ENCODE measurements at regions not wholly inside any gene's neighbourhood (a gene's known extent, or its start where the extent isn't known, plus 50 kb on each side); places are given as distances from the start of the nearest gene placed in this dataset.

- H3K27me3 ChIP-seq (ENCODE audit: insufficient read depth, low read length, poor library complexity, severe bottlenecking): no peaks in the 10 kb centered on the region
- H3K36me3 Mint-ChIP-seq: no peaks in the 10 kb centered on the region
- no peak overlapping the region for H3K27ac Mint-ChIP-seq
- no peaks in the 10 kb centered on the region for H3K36me3 ChIP-seq (ENCODE audit: insufficient read depth, low read length)
- H3K9me3 ChIP-seq (ENCODE audit: low read length): no peaks in the 10 kb centered on the region
- H3K9me3 Mint-ChIP-seq: no peaks in the 10 kb centered on the region
- H3K27ac ChIP-seq (ENCODE audit: low read depth, low read length): no peak overlapping the region
- no peaks in the 10 kb centered on the region for H3K4me1 ChIP-seq (ENCODE audit: insufficient read depth, low read length)
- no peaks in the 10 kb centered on the region for H3K4me1 Mint-ChIP-seq
- ChIA-PET CTCF (no interaction called here), POLR2A (no interaction called here)
- H3K4me3 Mint-ChIP-seq: no peak overlapping the region
- H3K27me3 Mint-ChIP-seq: peaks cover 8 to 42% of the 10 kb centered on the region in 2 donors
- no peak overlapping the region for H3K4me3 ChIP-seq (ENCODE audit: low read length)
- no peak for DNase-seq
Observed at GRCh38 chr3:43963208-43963607, 272.5 kb downstream of the ABHD5 start.

DNA sequence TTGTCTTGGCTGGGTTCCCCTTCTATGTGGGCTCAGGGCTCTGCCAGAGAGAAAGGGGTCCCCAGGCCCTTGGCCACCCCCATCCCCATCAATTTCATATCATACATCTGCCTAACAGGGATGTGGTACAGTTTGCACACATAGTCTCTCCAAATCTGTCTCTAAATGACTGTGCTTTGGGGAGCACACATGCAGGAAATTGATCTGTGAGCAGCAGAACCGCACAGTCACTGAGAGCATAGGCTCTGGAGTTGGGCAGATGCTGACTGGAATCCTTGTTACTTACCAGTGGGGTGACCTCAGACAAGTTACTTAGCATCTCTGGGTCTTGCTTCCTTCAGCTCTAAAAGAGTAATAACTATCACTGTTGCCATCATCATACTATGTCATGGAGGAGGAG lies 273.9 kb downstream of the ABHD5 start:
- H3K27me3 Mint-ChIP-seq: peaks cover 11 to 43% of the 10 kb centered on the region in 2 donors
- no peak overlapping the region for H3K4me3 Mint-ChIP-seq
- H3K9me3 ChIP-seq (ENCODE audit: low read length): no peaks in the 10 kb centered on the region
- H3K27me3 ChIP-seq (ENCODE audit: insufficient read depth, low read length, poor library complexity, severe bottlenecking): no peaks in the 10 kb centered on the region
- no peak for DNase-seq
- no peaks in the 10 kb centered on the region for H3K36me3 ChIP-seq (ENCODE audit: insufficient read depth, low read length)
- ChIA-PET POLR2A (no interaction called here), CTCF (no interaction called here)
- H3K9me3 Mint-ChIP-seq: no peaks in the 10 kb centered on the region
- H3K27ac Mint-ChIP-seq: no peak overlapping the region
- H3K4me1 ChIP-seq (ENCODE audit: insufficient read depth, low read length): no peaks in the 10 kb centered on the region
- no peaks in the 10 kb centered on the region for H3K36me3 Mint-ChIP-seq
- H3K27ac ChIP-seq (ENCODE audit: low read depth, low read length): no peak overlapping the region
- H3K4me1 Mint-ChIP-seq: no peaks in the 10 kb centered on the region
- H3K4me3 ChIP-seq (ENCODE audit: low read length): no peak overlapping the region

DNA sequence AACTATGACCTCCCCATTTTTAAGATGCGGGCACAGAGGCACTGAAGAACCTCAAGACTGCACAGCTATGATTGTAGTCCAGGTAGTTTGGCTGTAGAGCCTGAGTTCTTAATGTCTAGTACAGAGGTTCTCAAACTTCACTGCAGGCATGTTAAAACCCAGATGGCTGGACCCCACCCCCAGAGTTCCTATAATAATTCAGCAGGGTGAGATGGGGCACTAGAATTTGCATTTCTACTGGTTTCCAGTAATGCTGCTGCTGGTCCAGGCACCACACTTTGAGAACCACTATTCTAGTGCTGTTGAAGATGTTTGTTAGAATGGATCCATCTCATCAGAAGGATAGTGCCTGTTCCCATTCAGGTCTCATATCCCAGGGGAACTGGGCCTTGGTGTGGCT lies 274.9 kb downstream of the ABHD5 start:
- H3K4me3 Mint-ChIP-seq: no peak overlapping the region
- H3K27me3 Mint-ChIP-seq: peaks cover 9 to 45% of the 10 kb centered on the region in 2 donors
- no peaks in the 10 kb centered on the region for H3K36me3 Mint-ChIP-seq
- CTCF ChIA-PET: no interaction called here
- Histone ChIP-seq H3K36me3 (ENCODE audit: insufficient read depth, low read length) (no peaks in the 10 kb centered on the region), H3K27ac (ENCODE audit: low read depth, low read length) (no peak overlapping the region), H3K9me3 (ENCODE audit: low read length) (no peaks in the 10 kb centered on the region), H3K4me3 (ENCODE audit: low read length) (no peak overlapping the region), H3K27me3 (ENCODE audit: insufficient read depth, low read length, poor library complexity, severe bottlenecking) (no peaks in the 10 kb centered on the region), H3K4me1 (ENCODE audit: insufficient read depth, low read length) (no peaks in the 10 kb centered on the region)
- POLR2A ChIA-PET: no interaction called here
- DNase-seq: no peak
- no peaks in the 10 kb centered on the region for H3K4me1 Mint-ChIP-seq
- H3K27ac Mint-ChIP-seq: no peak overlapping the region
- no peaks in the 10 kb centered on the region for H3K9me3 Mint-ChIP-seq

GRCh38 chr3:43966126-43966525 lies 275.4 kb downstream of the ABHD5 start:
- peaks cover 11 to 45% of the 10 kb centered on the region in 2 donors for H3K27me3 Mint-ChIP-seq
- no peaks in the 10 kb centered on the region for H3K36me3 Mint-ChIP-seq
- H3K4me3 Mint-ChIP-seq: no peak overlapping the region
- Histone ChIP-seq H3K27ac (ENCODE audit: low read depth, low read length) (no peak overlapping the region), H3K27me3 (ENCODE audit: insufficient read depth, low read length, poor library complexity, severe bottlenecking) (no peaks in the 10 kb centered on the region), H3K4me1 (ENCODE audit: insufficient read depth, low read length) (no peaks in the 10 kb centered on the region), H3K36me3 (ENCODE audit: insufficient read depth, low read length) (no peaks in the 10 kb centered on the region), H3K9me3 (ENCODE audit: low read length) (no peaks in the 10 kb centered on the region), H3K4me3 (ENCODE audit: low read length) (no peak overlapping the region)
- H3K9me3 Mint-ChIP-seq: no peaks in the 10 kb centered on the region
- no peak overlapping the region for H3K27ac Mint-ChIP-seq
- ChIA-PET POLR2A (no interaction called here), CTCF (no interaction called here)
- no peaks in the 10 kb centered on the region for H3K4me1 Mint-ChIP-seq
- DNase-seq: no peak

GRCh38 chr3:43966530-43966929 lies 275.2 kb upstream of the TOPAZ1 start:
- no peak overlapping the region for H3K27ac Mint-ChIP-seq
- H3K27me3 ChIP-seq (ENCODE audit: insufficient read depth, low read length, poor library complexity, severe bottlenecking): no peaks in the 10 kb centered on the region
- H3K4me1 ChIP-seq (ENCODE audit: insufficient read depth, low read length): no peaks in the 10 kb centered on the region
- no peaks in the 10 kb centered on the region for H3K4me1 Mint-ChIP-seq
- no peaks in the 10 kb centered on the region for H3K36me3 ChIP-seq (ENCODE audit: insufficient read depth, low read length)
- CTCF ChIA-PET: no interaction called here
- POLR2A ChIA-PET: no interaction called here
- no peaks in the 10 kb centered on the region for H3K9me3 ChIP-seq (ENCODE audit: low read length)
- H3K4me3 ChIP-seq (ENCODE audit: low read length): no peak overlapping the region
- DNase-seq: no peak
- H3K27ac ChIP-seq (ENCODE audit: low read depth, low read length): no peak overlapping the region
- peaks cover 11 to 45% of the 10 kb centered on the region in 2 donors for H3K27me3 Mint-ChIP-seq
- H3K36me3 Mint-ChIP-seq: no peaks in the 10 kb centered on the region
- H3K4me3 Mint-ChIP-seq: no peak overlapping the region
- H3K9me3 Mint-ChIP-seq: no peaks in the 10 kb centered on the region

DNA sequence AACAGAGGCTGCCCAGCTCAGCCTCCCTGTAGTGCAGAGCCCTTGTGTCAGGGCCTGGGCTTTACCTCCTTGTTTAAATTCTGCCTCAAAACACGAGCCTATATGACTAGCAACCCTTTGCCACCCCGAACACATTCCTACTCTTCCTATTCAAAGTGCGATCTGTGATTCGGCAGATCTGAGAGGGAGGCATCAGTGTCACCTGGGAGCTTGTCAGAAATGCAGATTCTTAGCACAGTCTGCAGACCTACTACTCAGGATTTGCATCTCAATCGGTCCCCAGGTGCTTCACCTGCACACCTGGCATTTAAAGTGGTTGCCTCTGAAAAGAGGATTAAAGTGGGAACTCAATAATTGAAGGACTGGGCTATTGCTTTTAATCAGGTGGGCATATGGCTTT lies 273.2 kb upstream of the TOPAZ1 start:
- no peaks in the 10 kb centered on the region for H3K36me3 ChIP-seq (ENCODE audit: insufficient read depth, low read length)
- H3K9me3 ChIP-seq (ENCODE audit: low read length): no peaks in the 10 kb centered on the region
- H3K4me3 ChIP-seq (ENCODE audit: low read length): no peak overlapping the region
- ChIA-PET CTCF (no interaction called here), POLR2A (no interaction called here)
- no peak overlapping the region for H3K27ac ChIP-seq (ENCODE audit: low read depth, low read length)
- DNase-seq: no peak
- H3K4me1 Mint-ChIP-seq: no peaks in the 10 kb centered on the region
- H3K27me3 Mint-ChIP-seq: peaks cover 9 to 44% of the 10 kb centered on the region in 2 donors
- H3K4me1 ChIP-seq (ENCODE audit: insufficient read depth, low read length): no peaks in the 10 kb centered on the region
- H3K36me3 Mint-ChIP-seq: no peaks in the 10 kb centered on the region
- no peaks in the 10 kb centered on the region for H3K9me3 Mint-ChIP-seq
- H3K27me3 ChIP-seq (ENCODE audit: insufficient read depth, low read length, poor library complexity, severe bottlenecking): no peaks in the 10 kb centered on the region
- no peak overlapping the region for H3K27ac Mint-ChIP-seq
- H3K4me3 Mint-ChIP-seq: no peak overlapping the region

DNA sequence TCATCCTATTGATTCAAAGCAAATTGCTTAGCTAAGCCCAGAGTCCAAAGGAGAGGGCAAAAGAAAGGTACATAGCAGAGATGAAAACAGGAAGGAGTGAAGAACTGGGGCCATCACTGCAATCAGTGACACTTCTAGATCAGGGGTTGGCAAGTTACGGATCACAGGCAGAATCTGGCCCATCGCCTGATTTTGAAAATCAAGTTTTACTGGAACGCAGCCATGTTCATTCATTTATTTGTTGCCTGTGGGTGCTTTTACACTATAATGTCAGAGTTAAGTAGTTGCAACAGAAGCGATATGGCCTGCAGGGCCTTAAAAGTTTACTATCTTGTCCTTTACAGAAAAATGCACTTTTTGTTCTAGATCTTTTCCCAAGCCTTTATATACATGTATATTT lies 271.7 kb upstream of the TOPAZ1 start:
- CTCF ChIA-PET: no interaction called here
- Mint-ChIP-seq H3K27me3 (peaks cover 11 to 37% of the 10 kb centered on the region in 2 donors), H3K36me3 (no peaks in the 10 kb centered on the region), H3K4me3 (no peak overlapping the region), H3K4me1 (no peaks in the 10 kb centered on the region), H3K9me3 (no peaks in the 10 kb centered on the region), H3K27ac (no peak overlapping the region)
- no peak overlapping the region for H3K4me3 ChIP-seq (ENCODE audit: low read length)
- POLR2A ChIA-PET: no interaction called here
- no peak for DNase-seq
- no peaks in the 10 kb centered on the region for H3K27me3 ChIP-seq (ENCODE audit: insufficient read depth, low read length, poor library complexity, severe bottlenecking)
- no peak overlapping the region for H3K27ac ChIP-seq (ENCODE audit: low read depth, low read length)
- no peaks in the 10 kb centered on the region for H3K36me3 ChIP-seq (ENCODE audit: insufficient read depth, low read length)
- no peaks in the 10 kb centered on the region for H3K9me3 ChIP-seq (ENCODE audit: low read length)
- no peaks in the 10 kb centered on the region for H3K4me1 ChIP-seq (ENCODE audit: insufficient read depth, low read length)

DNA sequence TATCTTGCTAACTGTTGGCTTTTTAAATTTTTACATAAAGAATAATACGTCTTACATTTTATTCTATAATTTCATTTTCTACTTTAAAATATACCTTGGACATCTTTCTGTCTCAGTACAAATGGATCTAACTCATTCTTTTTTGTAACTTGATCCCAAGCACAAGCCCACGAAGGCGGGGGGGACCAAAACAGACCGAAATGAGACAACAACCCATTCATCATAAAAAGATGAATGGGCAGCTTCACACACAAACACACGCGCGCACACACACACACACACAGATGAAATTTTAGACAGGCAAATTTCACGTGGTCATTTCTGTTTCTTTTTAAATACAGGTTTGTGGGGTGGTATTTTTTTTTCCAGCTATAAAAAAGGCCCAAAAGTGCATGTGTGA lies 271.3 kb upstream of the TOPAZ1 start:
- CTCF ChIA-PET: no interaction called here
- Mint-ChIP-seq H3K36me3 (no peaks in the 10 kb centered on the region), H3K9me3 (no peaks in the 10 kb centered on the region), H3K27ac (no peak overlapping the region), H3K4me1 (no peaks in the 10 kb centered on the region), H3K27me3 (peaks cover 11 to 35% of the 10 kb centered on the region in 2 donors), H3K4me3 (no peak overlapping the region)
- Histone ChIP-seq H3K4me3 (ENCODE audit: low read length) (no peak overlapping the region), H3K36me3 (ENCODE audit: insufficient read depth, low read length) (no peaks in the 10 kb centered on the region), H3K4me1 (ENCODE audit: insufficient read depth, low read length) (no peaks in the 10 kb centered on the region), H3K27ac (ENCODE audit: low read depth, low read length) (no peak overlapping the region), H3K27me3 (ENCODE audit: insufficient read depth, low read length, poor library complexity, severe bottlenecking) (no peaks in the 10 kb centered on the region), H3K9me3 (ENCODE audit: low read length) (no peaks in the 10 kb centered on the region)
- POLR2A ChIA-PET: no interaction called here
- DNase-seq: no peak

GRCh38 chr3:43970920-43971319 lies 270.8 kb upstream of the TOPAZ1 start:
- no peak overlapping the region for H3K27ac Mint-ChIP-seq
- ChIA-PET CTCF (no interaction called here), POLR2A (no interaction called here)

More at GRCh38 chr3:43970920-43971319, 270.8 kb upstream of the TOPAZ1 start:
- Histone ChIP-seq H3K36me3 (ENCODE audit: insufficient read depth, low read length) (no peaks in the 10 kb centered on the region), H3K4me1 (ENCODE audit: insufficient read depth, low read length) (no peaks in the 10 kb centered on the region), H3K9me3 (ENCODE audit: low read length) (no peaks in the 10 kb centered on the region), H3K4me3 (ENCODE audit: low read length) (no peak overlapping the region), H3K27ac (ENCODE audit: low read depth, low read length) (no peak overlapping the region), H3K27me3 (ENCODE audit: insufficient read depth, low read length, poor library complexity, severe bottlenecking) (no peaks in the 10 kb centered on the region)
- H3K27me3 Mint-ChIP-seq: peaks cover 13 to 35% of the 10 kb centered on the region in 2 donors
- no peak for DNase-seq
- H3K4me3 Mint-ChIP-seq: no peak overlapping the region
- no peaks in the 10 kb centered on the region for H3K4me1 Mint-ChIP-seq
- no peaks in the 10 kb centered on the region for H3K9me3 Mint-ChIP-seq
- no peaks in the 10 kb centered on the region for H3K36me3 Mint-ChIP-seq
